Naive thymus-derived CD8-positive, alpha-beta T cell (primary cell): ENCODE measurements at regions not wholly inside any gene's neighbourhood (a gene's known extent, or its start where the extent isn't known, plus 50 kb on each side); places are given as distances from the start of the nearest gene placed in this dataset.
"Not testable (repeated sequence)": the region's sequence is repeated elsewhere in the genome, so short reads cannot be mapped to it uniquely, and the experiment has no call there.

Experiments used
- ATAC-seq, 2 donors: fragments of 150-1000 bp; cut with Tn5 transposase in 1 of 2; sonication (Bioruptor Pico), chemical (Tn5 transposase) in 1 of 2; 1 replicate in 1 of 2; 2 replicates in 1 of 2; pipeline ENCODE4 v1.10.0; 2021; ENCODE audit warnings: mild to moderate bottlenecking in 2 of 2, moderate library complexity in 2 of 2
- POLR2A ChIA-PET: fragments of 350-600 bp; sonication (Branson Sonifier 250); formaldehyde crosslinking; loops from one replicate; lab custom pipeline; 2021; ENCODE audit warnings: antibody characterized with exemption; lab: Charles Lee
- DNase-seq, 10 donors: peaks; one replicate each; pipeline versions ENCODE4 v3.0.0 to v3.0.0-alpha.2; 2020 to 2022
- H3K27ac Mint-ChIP-seq, 10 donors: one replicate each; pipeline ENCODE4 v1.8.0; 2020 to 2022; ENCODE audit warnings: mild to moderate bottlenecking in 10 of 10, mixed read lengths in 10 of 10, moderate library complexity in 4 of 10, inconsistent platforms in 1 of 10
- H3K27me3 Mint-ChIP-seq, 5 donors: one replicate each; pipeline ENCODE4 v1.8.0; 2021 to 2022; ENCODE audit warnings: mixed read lengths in 5 of 5
- H3K36me3 Mint-ChIP-seq, 3 donors: one replicate each; pipeline ENCODE4 v1.8.0; 2020 to 2022; ENCODE audit warnings: mixed read lengths in 3 of 3, mild to moderate bottlenecking in 2 of 3, inconsistent platforms in 1 of 3
- H3K4me1 Mint-ChIP-seq, 4 donors: one replicate each; pipeline ENCODE4 v1.8.0; 2021 to 2022; ENCODE audit warnings: mixed read lengths in 4 of 4
- H3K4me3 Mint-ChIP-seq, 10 donors: one replicate each; pipeline ENCODE4 v1.8.0; 2020 to 2022; ENCODE audit warnings: mild to moderate bottlenecking in 10 of 10, mixed read lengths in 10 of 10, moderate library complexity in 6 of 10, inconsistent platforms in 1 of 10
- H3K9me3 Mint-ChIP-seq, 9 donors: one replicate each; pipeline ENCODE4 v1.8.0; 2020 to 2022; ENCODE audit warnings: mixed read lengths in 9 of 9, mild to moderate bottlenecking in 3 of 9, inconsistent platforms in 1 of 9, moderate library complexity in 1 of 9

DNA sequence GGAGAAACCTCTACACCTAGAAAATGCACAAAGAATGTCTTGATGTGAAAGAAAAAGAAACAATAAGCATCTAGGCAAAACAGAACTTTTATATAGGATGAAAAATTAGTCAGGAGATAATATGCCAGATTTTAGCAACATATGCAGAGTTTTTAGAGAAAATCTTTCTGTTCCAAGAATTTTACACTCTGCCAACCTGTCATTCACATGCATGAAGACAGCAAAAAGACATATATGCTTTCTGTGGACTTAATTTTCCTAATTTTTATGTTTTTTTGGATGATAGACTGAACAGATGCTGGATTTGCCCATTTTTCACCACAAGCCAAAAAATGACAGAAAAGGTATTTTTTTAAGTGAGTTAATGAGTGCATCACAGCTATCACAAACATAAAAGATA is 637.3 kb downstream of the TRIB2 start:
- H3K27ac Mint-ChIP-seq = no peak overlapping the region
- no peak for DNase-seq
- no peak overlapping the region for H3K4me3 Mint-ChIP-seq
- ATAC-seq = no peak
- peaks cover 0 to 17% (median 1%) of the 10 kb centered on the region in 9 donors for H3K9me3 Mint-ChIP-seq
- H3K27me3 Mint-ChIP-seq = no peaks in the 10 kb centered on the region
- POLR2A ChIA-PET = no interaction called here
- H3K4me1 Mint-ChIP-seq = no peaks in the 10 kb centered on the region
- H3K36me3 Mint-ChIP-seq = no peaks in the 10 kb centered on the region

DNA sequence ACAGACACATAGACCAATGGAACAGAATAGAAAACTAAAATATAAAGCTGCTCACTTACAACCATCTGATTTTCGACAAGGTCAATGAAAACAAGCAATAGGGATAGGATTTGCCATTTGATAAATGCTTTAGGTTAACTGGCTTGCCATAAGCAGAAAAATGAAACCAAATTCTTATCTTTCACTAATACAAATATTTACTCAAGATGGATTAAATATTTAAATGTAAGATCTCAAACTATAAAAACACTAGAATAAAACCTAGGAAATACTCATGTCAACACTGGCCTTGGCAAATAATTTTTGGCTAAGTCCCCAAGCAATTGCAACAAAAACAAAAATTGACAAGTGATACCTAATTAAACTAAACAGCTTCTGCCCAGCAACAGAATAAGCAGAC is 665.2 kb downstream of the TRIB2 start:
- H3K4me1 Mint-ChIP-seq, DNase-seq, POLR2A ChIA-PET: not testable (repeated sequence)

DNA sequence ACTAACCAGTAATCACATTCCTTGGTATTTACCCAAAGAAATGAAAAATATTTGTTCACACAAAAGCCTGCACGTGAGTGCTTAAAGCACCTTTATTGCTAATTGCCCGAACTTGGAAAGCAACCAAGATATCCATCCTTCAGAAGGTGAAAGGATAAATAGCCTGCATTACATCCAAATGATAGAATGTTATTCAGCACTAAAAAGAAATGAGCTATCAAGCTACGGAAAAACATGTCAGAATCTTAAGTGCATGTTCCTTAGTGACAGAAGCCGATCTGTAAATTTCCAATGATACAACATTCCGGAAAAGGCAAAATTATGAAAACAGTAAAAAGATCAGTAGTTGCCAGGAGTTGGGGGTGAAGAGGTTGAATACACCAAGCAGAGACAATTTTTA is 672.4 kb downstream of the TRIB2 start:
- H3K27me3 Mint-ChIP-seq, H3K4me1 Mint-ChIP-seq, DNase-seq, ATAC-seq, H3K36me3 Mint-ChIP-seq, POLR2A ChIA-PET, H3K4me3 Mint-ChIP-seq, H3K27ac Mint-ChIP-seq: not testable (repeated sequence)
- peaks cover 0 to 21% (median 9%) of the 10 kb centered on the region in 9 donors for H3K9me3 Mint-ChIP-seq

More for the DNA sequence above, 665.2 kb downstream of the TRIB2 start:
- not testable (repeated sequence) for ATAC-seq, H3K27ac Mint-ChIP-seq, H3K27me3 Mint-ChIP-seq, H3K4me3 Mint-ChIP-seq, H3K36me3 Mint-ChIP-seq
- H3K9me3 Mint-ChIP-seq = peaks cover 0 to 23% (median 1%) of the 10 kb centered on the region in 9 donors

DNA sequence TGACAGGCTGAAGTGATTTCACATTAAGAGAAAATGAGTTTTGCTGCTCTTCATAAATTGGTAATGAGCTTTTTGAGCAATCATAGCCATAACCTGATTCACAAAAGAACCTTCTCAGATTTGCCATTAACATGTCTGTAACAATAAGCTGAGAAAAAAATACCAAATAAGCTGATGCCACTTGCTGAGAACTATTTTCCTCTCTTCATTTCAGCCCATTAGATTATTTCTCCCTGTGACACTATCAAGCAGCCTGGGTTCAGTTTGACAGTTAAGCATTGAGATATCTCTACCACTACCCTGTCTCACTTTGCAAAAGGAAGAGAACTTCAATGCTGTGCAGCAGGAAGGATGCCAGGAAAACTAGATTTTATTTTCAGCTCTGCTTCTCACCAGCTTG is 673.9 kb downstream of the TRIB2 start:
- POLR2A ChIA-PET = no interaction called here
- ATAC-seq = no peak
- no peak for DNase-seq
- Mint-ChIP-seq H3K4me3 (no peak overlapping the region), H3K27ac (no peak overlapping the region), H3K36me3 (no peaks in the 10 kb centered on the region), H3K9me3 (peaks cover 0 to 19% (median 9%) of the 10 kb centered on the region in 9 donors), H3K4me1 (no peaks in the 10 kb centered on the region), H3K27me3 (peaks cover 0 to 3% (median 0%) of the 10 kb centered on the region in 5 donors)

DNA sequence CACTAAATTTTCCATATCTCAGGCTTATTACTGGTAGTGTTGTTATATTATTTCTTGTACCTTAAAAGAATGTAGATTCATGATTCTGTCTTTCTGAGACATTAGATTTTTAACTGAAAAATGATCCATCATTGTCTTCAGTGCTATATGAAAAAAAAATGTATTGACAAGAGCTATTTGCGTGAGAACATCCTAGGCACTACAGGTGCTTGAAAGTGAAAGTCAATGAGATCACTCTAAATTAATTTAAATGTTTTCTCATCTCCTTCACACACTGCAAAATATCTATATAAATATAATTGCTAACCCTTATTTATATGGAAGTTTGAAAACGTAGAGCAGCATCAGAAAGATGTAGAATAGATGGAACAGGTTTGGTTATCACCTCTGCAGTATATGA is 684.6 kb downstream of the TRIB2 start:
- Mint-ChIP-seq H3K4me3 (no peak overlapping the region), H3K27me3 (no peaks in the 10 kb centered on the region), H3K36me3 (no peaks in the 10 kb centered on the region), H3K9me3 (peaks cover 0 to 31% (median 13%) of the 10 kb centered on the region in 9 donors), H3K4me1 (no peaks in the 10 kb centered on the region), H3K27ac (no peak overlapping the region)
- ATAC-seq (no peak), DNase-seq (no peak)
- POLR2A ChIA-PET = no interaction called here

DNA sequence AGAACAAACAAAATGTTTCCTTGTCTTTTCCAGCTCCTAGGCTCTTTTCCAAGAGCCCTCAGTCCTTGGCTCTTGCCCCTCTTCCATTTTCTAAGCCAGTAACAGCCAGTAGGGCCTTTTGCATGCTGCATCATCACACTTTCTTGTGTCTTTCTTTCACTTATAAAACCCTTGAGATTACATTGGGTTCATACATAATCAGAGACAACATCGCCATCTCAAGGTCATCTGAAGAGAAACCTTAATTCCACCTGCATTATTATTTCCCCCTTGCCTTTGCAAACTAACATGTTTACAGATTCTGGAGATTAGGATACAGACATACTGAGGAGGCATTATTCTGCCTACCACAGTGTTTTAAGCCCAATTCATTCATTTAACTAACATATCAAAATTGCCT is 697.3 kb downstream of the TRIB2 start:
- POLR2A ChIA-PET = no interaction called here
- DNase-seq (no peak), ATAC-seq (no peak)
- Mint-ChIP-seq H3K27ac (no peak overlapping the region), H3K27me3 (peaks cover 0 to 5% (median 0%) of the 10 kb centered on the region in 5 donors), H3K36me3 (peaks cover 0 to 4% (median 0%) of the 10 kb centered on the region in 3 donors), H3K9me3 (peaks cover 3 to 36% (median 12%) of the 10 kb centered on the region in 9 donors), H3K4me3 (no peak overlapping the region), H3K4me1 (no peaks in the 10 kb centered on the region)

DNA sequence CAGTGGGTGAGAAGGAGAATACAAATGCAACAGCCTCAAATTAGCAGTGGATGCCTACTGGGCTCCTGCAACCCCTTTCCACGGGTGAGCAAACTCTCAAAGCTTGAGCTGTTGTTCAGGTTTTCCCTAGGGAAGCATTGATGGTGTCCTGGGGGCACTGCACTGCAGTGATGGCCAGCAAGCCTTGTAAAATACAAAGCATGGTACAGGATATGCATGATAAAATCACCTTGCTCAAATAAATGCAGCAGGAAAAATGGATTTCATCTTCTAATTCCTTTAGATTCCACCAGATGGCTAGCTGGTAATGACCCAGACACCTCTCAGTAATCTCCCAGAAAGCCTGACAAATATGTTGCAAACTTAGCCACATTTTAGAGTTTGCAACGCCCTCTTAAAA is 698.2 kb downstream of the TRIB2 start:
- Mint-ChIP-seq H3K27ac (no peak overlapping the region), H3K4me3 (no peak overlapping the region), H3K36me3 (peaks cover 0 to 4% (median 0%) of the 10 kb centered on the region in 3 donors), H3K4me1 (no peaks in the 10 kb centered on the region), H3K9me3 (peaks cover 3 to 36% (median 12%) of the 10 kb centered on the region in 9 donors), H3K27me3 (peaks cover 0 to 5% (median 0%) of the 10 kb centered on the region in 5 donors)
- POLR2A ChIA-PET = no interaction called here
- no peak for DNase-seq
- ATAC-seq = no peak

DNA sequence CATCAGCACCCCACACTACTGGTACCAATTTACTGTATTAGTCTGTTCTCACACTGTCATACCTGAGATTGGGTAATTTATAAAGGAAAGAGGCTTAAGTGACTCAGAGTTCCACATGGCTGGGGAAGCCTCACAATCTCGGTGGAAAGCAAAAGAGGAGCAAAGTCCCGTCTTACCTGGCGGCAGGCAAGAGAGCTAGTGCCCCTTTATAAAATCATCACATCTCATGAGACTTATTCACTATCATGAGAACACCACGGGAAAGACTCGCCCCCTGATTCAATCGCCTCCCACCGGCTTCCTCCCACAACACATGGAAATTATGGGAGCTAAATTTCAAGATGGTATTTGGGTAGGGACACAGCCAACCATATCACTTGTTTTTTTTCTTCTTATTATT is 717.2 kb downstream of the TRIB2 start:
- H3K27ac Mint-ChIP-seq = no peak overlapping the region

DNA sequence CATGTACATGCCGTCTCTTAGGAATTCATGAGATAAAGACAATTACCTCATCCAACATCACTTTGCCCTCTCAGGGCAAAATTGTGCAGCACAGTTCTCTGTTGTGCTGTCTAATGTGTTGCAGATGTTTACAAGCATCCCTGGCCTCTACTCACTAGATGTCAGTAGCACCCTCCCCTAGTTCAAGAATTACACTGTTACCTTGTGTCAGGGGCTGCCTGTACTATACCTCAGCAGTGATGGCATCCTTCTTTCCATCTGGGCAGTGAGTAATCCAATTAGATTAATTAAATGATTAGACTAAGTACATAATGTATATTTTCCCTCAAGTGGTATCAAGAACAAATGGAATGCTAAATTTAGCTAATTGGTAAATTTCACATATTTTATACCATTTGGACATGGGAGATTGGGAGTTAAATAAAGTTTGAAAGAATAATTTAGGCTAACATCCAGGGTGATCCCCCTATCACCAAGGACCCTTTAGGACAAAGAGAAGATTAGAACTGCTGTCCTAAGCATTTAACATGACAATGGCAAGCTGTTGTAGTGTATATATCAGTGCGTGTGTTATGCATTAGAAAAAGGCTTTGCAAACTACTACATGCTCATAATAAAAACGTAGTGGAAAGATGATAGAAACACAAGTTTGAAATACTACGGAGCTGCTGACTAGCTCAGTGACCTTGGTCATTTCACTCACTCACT is 727.0 kb downstream of the TRIB2 start:
- POLR2A ChIA-PET, H3K4me3 Mint-ChIP-seq, H3K36me3 Mint-ChIP-seq, H3K27ac Mint-ChIP-seq, DNase-seq, H3K27me3 Mint-ChIP-seq, ATAC-seq, H3K4me1 Mint-ChIP-seq: not testable (repeated sequence)
- H3K9me3 Mint-ChIP-seq = peaks cover 0 to 11% (median 4%) of the 10 kb centered on the region in 9 donors

More for the DNA sequence above, 717.2 kb downstream of the TRIB2 start:
- H3K36me3 Mint-ChIP-seq = no peaks in the 10 kb centered on the region
- DNase-seq (no peak), ATAC-seq (no peak)
- POLR2A ChIA-PET = no interaction called here
- H3K9me3 Mint-ChIP-seq = peaks cover 0 to 24% (median 6%) of the 10 kb centered on the region in 9 donors
- H3K4me1 Mint-ChIP-seq = no peaks in the 10 kb centered on the region
- no peaks in the 10 kb centered on the region for H3K27me3 Mint-ChIP-seq
- no peak overlapping the region for H3K4me3 Mint-ChIP-seq

DNA sequence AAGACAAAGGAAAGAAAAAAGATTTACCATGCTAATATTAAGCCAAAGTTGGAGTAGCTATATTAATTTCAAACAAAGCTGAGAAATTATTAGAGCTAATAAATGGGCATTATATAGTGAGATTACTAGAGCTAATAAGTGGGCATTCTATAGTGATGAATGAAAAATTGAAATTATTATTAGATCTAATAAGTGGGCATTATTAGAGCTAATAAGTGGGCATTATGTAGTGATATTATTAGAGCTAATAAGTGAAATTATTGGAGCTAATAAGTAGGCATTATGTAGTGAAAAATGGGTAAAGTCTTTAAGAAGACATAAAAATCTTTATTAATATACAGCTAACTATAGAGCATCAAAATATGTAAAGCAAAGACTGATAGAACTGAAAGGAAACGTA is 745.7 kb downstream of the TRIB2 start:
- Mint-ChIP-seq H3K36me3 (no peaks in the 10 kb centered on the region), H3K4me3 (no peak overlapping the region), H3K27ac (no peak overlapping the region), H3K27me3 (peaks cover 0 to 3% (median 0%) of the 10 kb centered on the region in 5 donors), H3K4me1 (no peaks in the 10 kb centered on the region), H3K9me3 (peaks cover 0 to 10% (median 3%) of the 10 kb centered on the region in 9 donors)
- DNase-seq = no peak
- ATAC-seq = no peak
- POLR2A ChIA-PET = no interaction called here

DNA sequence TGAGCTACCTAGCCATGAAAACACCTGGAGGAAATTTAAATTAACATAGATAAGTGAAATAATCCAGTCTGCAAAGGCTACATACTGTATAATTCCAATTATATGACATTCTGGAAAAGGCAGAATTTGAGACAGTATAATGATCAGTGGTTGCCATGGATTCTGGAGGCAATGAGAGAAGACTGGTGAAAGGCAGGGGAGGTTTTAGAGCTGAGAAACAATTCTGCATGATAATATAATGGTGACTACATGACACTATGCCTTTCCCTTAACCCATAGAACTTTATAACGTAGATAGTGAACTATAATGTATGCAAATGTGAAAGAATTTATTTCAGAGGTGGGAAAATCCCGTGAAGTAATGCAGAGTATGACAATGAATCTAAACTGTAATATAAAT is 749.3 kb downstream of the TRIB2 start:
- no peak for ATAC-seq

DNA sequence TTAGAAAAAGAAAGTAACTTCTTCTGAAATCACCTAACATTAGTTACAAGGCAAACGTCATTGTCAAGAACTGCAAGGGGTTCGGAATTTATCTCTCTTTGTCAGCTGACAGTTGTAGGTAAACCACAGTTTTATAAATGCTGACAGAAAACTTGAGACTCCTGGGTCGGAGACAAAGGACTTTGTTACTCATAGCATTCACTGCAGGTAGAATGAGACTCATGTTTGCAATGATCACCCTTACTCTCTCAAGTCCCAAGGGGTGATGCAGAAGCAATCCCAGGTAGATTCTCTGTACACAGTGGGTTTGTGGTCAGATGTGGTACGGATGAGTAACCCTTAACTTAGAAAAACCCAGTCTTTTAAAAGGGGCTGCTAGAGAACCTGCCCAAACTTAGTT is 757.8 kb downstream of the TRIB2 start:
- Mint-ChIP-seq H3K4me1 (no peaks in the 10 kb centered on the region), H3K9me3 (peaks cover 0 to 11% (median 0%) of the 10 kb centered on the region in 9 donors), H3K27me3 (no peaks in the 10 kb centered on the region), H3K27ac (no peak overlapping the region), H3K36me3 (no peaks in the 10 kb centered on the region), H3K4me3 (no peak overlapping the region)
- ATAC-seq (no peak), DNase-seq (no peak)
- POLR2A ChIA-PET = no interaction called here

More for the DNA sequence above, 749.3 kb downstream of the TRIB2 start:
- H3K27me3 Mint-ChIP-seq = no peaks in the 10 kb centered on the region
- peaks cover 0 to 18% (median 0%) of the 10 kb centered on the region in 9 donors for H3K9me3 Mint-ChIP-seq
- no peak overlapping the region for H3K4me3 Mint-ChIP-seq
- no peaks in the 10 kb centered on the region for H3K36me3 Mint-ChIP-seq
- no peak overlapping the region for H3K27ac Mint-ChIP-seq
- POLR2A ChIA-PET = no interaction called here
- H3K4me1 Mint-ChIP-seq = no peaks in the 10 kb centered on the region
- no peak for DNase-seq

DNA sequence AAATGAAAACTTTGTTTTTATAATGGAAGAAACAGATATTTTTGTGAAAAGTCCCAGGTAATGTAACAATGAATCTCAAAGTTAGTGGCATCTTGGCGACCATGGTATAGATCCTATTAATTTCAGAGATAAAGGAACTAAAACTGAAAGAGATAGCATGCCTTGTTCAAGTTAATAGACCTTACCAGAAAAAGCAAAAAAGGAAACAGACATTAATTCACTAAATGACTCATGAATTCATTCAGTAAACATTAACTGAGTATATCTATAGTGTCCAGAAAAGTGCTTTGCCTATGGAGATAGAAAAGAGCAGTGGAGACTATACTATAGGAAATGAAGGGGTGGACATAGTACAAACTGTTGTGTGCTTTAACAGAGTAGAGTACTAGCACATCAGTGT is 763.3 kb downstream of the TRIB2 start:
- POLR2A ChIA-PET = no interaction called here
- no peak for ATAC-seq
- no peaks in the 10 kb centered on the region for H3K4me1 Mint-ChIP-seq
- no peak overlapping the region for H3K27ac Mint-ChIP-seq
- peaks cover 0 to 6% (median 0%) of the 10 kb centered on the region in 9 donors for H3K9me3 Mint-ChIP-seq
- no peak for DNase-seq
- H3K36me3 Mint-ChIP-seq = no peaks in the 10 kb centered on the region
- H3K27me3 Mint-ChIP-seq = no peaks in the 10 kb centered on the region
- no peak overlapping the region for H3K4me3 Mint-ChIP-seq

DNA sequence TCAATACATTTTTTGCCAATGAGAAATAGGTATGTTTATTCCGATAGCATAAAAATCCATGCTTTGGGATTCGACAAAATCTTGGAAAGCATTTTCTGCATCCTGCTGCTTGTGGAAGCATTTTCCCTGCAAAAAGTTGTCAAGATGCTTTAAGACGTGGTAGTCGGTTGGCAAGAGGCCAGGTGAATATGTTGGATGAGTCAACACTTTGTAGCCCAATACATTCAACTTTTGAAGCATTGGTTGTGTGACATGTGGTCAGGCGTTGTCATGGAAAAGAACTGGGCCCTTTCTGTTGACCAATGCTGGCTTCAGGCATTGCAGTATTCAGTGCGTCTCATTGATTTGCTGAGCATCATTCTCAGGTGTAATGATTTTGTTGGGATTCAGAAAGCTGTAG is 764.5 kb downstream of the TRIB2 start:
- Mint-ChIP-seq H3K36me3 (no peaks in the 10 kb centered on the region), H3K27ac (no peak overlapping the region), H3K4me3 (no peak overlapping the region), H3K4me1 (no peaks in the 10 kb centered on the region), H3K9me3 (peaks cover 0 to 6% (median 1%) of the 10 kb centered on the region in 9 donors), H3K27me3 (no peaks in the 10 kb centered on the region)
- ATAC-seq (no peak), DNase-seq (no peak)
- POLR2A ChIA-PET = no interaction called here
